ENCODE measurements at regions not wholly inside any gene's neighbourhood (a gene's known extent, or its start where the extent isn't known, plus 50 kb on each side); places are given as distances from the start of the nearest gene placed in this dataset.

DNA sequence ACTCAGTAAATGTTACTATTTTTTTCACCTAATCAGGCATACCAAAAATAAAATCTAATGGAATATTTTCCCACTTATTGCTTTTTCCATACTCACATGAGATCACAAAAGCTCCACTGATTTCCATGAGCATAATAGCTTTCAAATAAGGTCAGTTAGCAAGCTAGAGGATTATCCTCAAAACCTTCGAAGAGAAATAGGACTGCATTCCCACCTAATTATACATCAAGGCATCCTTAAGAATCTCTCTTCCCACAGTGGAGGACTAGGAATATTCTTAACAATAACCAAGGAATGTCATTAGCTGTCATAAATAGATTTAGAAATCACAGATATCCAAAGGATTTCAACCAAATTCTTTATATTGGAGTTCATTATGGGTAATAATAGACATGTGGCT, 127.9 kb upstream of the STT3B start:
- DNase-seq: no peak

DNA sequence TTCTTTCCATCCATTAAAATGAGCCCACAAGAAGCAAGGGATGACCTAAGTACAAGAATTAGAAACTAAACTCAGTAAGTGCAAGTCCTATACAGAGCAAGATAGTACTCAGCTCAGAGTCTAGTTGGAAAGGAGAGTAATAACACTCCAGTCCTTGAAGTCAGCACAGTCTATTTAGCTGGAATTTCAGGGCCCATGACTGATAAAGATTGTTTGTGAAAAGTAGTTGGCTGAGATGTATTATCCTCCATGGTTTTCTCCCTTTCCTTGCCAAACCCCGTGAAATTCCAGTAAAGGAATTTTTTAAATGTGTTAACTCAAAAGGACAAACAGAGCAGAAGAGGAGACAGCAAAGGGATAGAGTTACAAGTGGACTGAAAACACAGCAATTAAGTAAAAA, 127.2 kb upstream of the STT3B start:
- DNase-seq: no peak

DNA sequence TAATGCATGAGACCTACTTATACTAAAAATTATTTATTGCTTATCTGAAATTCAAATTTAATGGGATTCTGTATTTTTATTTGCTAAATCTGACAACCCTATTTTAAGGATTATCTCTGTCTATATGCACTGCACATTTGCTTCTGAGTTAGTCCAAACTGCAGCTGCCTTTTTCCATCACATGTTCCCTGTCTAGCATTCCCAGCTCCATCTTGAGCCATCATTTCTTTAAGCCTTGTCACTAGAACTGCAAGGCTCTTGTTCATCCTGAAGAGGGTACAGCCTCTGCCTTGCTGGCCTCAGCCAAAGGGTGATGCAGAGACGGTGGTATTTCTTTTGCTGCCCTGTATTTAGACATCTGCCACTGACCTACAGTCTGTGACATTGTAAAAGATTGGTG, 125.8 kb upstream of the STT3B start:
- DNase-seq: no peak

DNA sequence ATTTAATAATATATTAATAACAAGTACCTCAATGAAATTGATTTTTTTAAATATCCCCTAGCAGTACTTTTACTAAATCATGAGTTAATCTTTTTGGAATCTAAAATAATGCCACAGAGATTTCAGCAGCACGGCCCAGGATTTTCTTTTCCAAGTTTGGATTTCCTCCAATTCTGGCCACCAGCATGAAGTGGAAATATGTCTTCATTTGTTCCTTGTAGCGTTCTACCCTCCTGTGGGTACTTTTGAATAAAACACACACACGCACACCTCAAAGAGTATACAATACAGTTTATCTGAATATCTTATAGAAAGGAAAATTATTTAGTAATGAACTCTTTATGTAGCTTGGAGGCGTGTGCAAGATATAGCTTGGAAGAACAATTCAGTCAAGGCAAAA, 125.1 kb upstream of the STT3B start:
- no peak for DNase-seq

DNA sequence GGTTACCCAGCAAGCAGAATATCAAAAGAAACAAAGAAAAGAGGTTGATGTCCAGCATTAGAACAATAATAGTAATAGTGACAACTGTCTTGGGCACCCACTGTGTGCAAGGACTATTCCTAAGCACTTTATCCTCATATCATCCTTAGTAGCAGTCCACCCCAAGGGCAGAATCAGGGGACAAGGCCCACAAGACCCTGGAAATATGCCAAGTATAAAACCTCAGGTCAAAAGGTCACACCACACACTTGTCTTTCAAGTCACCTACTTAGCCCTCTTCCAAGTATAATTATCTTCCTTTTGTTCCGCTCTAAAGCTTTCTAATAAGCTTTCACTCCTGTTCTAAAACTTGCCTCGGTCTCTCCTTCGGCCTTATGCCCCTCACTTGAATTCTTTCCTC, 124.0 kb upstream of the STT3B start:
- DNase-seq: no peak

DNA sequence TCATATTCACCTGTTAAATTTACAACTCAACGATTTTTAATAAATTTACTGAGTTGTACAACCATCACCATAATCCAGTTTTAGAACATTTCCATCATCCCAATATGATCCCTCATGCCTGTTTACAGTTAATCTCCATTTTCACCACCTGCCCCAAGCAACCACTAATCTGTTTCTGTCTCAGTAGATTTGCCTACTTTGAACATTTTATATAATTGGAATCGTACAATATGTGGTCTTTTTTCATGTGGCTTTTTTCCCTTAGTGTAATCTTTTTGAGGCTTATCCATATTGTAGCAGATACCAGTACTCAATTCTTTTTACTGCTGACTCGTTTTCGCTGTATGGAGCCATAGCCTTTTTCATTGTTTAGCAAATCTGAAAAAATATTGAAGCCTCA, 123.3 kb upstream of the STT3B start:
- no peak for DNase-seq

DNA sequence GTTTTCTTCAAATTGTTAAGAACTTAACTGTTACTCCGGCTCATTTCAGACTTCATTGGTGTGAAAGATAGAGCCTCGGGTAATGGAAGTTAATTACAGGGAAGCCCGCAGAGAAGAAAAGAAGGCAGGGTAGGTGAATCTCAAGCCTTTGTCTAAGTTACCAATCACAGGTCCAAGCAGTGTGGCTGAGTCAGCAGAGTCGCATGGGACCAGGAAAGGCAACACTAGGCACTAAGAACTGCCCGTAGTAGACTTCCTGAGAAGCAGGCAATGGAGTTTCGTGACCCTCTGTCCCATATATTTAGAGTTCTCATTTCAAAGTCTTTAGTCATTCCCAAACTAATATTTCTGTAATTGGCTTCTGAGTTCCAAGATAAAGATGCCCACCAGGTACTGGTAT, 122.9 kb upstream of the STT3B start:
- no peak for DNase-seq

DNA sequence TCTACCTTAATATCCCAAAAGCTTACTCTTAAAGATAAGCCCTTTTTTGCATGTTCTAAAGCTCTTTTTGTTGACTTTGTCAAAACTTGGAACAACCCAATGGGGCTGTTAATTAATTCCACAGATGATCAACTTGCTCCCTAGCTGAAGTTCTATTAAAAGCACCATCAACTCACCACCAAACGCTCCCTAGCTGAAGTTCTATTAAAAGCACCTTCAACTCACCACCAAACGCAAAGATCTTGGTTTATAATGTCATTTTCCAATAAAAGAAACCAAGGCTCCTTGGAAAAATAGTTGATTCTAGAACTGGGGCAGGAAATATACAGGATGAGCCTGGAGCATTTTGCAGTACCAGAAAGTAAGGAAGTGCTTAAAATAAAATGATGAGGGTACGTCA, 122.3 kb upstream of the STT3B start:
- DNase-seq: no peak

DNA sequence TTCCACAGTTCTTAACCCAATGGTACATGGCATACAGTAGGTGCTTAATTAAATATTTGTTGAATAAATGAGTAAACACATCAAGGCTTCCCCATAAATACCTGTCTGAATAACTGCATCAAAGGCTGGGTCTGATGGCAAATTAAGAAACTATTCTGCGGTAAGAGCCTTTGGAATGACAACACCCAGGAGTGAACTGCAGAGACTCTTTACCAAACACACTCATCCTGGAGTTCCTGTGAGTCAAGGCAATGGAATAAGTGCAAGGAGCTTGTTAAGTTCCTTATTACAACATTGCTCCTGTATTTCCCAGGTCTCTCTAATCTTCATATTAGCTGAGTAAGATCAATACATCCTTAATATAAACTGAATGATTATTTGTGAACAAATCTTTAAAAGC, 119.9 kb upstream of the STT3B start:
- no peak for DNase-seq

DNA sequence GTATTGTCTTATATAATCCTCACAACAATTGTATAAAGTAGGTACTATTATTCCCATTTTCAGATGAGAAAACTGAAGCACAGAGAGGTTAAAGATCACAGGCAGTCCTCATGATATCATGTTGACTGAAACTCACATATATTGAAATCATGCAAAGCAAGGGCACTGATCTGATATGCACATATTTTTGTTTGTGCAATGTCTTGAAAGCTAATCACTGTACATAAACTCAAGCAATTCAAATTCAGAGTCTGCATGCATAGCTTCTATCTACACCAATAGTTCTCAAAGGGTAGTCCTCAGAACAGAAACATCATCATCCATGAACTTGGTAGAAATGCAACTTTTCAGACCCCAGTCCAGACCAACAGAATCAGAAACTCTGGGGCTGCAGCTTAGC, 119.2 kb upstream of the STT3B start:
- no peak for DNase-seq

DNA sequence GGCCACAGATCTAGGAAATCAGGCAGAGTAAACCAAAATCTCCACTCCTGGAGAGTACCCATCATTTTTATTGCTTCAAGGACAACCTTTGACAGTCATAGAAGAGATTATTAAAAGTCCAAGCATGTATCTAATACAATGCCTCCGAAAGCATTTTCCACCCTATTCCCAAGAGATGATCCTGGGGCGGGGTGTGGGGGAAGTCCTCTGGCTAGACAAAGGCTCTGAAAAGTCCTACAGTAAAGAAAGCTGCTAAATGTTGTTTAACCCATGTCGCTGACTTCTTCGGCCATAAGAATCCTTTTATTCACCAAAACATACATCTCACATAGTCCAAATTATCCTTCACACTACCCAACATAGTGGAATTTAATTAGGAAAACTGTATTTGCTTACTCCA, 115.7 kb upstream of the STT3B start:
- no peak for DNase-seq

DNA sequence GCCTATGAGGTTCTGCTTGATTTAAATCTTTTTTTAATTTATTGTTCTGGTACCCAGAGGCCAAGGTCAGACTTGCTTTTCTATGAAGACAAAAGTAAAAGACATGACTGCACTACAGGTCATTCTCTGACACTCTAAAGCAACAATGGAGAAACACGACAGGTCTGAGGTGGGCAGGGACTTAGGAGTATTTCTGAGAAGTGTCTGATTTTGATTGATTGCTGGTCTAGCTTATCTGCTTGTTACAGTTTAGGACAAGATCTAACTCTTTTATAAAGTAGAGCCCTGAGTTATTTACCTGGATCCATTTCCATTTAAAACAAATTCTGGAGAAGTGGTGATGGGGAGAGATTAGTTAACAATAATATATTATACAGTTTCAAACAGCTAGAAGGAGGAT, 115.2 kb upstream of the STT3B start:
- no peak for DNase-seq

DNA sequence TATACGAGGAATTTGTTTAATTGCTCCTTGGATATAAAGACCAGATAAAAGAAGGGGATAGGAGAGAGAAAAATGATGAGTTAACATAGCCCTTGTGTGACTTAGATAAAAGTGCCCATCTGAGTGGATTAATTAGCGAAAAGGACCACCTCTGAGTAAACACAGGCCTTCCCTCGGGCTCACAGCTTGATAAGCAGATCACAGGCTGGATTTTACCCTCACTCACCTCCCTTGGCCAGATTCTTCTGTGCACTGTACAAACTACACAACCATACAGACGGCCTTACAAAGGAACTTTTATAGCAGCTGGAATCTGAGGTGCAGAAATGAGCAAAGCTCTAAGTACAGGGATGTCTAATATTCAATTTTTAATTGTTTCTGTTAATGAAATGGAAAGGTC, 112.4 kb upstream of the STT3B start:
- DNase-seq: no peak

DNA sequence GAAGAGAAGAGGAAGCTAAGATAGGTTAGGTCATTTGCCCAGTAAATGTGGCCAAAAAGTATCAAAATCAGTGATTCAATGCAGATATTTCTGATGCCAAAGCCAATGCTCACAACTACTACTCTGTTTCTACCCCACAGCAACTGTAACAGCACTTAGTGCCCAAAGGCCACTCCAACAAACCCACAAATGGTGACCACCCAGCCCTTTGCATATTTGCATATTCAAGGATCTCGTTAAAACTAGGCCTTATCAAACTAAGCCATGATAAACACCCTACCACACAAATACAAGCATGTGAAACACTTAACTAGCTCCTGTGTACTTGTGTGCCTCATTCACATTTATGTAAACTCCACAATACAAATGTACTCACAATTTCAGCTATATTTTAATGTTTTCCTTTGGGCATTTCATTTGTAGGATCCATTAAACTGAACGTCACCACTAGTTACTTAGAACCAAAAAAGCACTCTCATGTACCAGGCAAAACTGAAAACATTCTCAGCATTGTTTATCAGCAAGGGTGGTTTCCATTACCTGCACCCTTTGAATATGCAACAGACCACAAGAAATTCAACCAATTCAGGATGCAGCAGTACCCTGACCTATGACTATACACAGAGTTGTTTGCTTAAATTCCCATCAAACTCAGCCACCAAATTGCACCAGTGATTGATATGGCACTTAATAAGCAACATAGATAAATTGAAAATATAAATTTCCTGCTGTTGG, 111.2 kb upstream of the STT3B start:
- DNase-seq: no peak

DNA sequence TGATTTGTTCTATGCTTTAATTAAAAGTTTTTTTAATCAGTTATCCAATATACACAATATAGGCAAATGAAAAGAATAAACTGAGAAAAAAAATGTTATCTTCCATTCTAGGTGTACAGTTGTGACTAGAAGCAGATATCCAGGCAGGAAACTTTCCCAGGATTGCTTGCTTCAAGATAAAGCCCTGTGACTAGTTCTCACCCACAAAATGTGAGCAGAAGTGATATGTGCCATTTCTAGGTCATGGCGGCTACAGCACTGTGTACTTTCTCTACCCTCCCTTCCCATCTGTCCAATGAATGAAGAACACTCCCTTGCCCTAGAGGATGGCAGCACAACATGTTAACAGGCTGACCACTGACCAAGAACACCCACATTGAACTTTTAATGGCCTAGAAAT, 110.5 kb upstream of the STT3B start:
- no peak for DNase-seq

DNA sequence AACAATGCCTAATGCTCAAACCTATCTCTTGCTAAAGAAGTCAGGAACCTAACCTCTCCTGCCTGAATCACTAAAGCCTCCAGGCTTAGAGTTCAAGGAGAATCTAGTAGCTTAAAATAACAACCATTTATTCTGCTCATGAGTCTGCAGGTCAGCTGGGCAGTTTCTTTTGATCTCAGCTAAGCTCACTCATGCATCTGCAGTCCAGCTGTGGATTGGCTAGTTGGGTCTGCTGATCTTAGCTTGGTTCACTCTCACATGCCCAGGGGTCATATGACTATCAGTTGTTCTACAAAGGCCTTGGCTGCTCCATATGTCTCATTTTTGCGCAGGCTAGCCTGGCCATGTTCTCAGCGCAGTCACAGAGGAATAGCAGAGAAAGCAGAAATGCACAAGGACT, 109.2 kb upstream of the STT3B start:
- DNase-seq: no peak

DNA sequence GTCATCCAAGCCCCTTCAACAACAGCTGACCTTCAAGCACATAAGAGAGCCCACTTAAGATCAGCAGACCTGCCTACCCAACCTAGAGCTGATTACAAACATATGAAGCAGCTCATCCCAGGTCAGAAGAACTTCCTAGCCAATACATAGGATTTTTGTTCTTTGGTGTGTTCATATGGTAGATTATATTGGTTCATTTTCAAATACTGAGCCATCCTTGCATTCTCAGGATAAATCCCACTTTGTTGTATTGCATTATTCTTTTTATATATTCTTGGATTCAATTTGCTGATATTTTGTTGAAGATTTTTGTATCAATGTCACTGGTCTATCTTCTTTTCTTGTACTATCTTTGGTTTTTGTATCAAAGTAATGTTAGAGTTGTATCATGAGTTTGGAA, 107.3 kb upstream of the STT3B start:
- DNase-seq: no peak

DNA sequence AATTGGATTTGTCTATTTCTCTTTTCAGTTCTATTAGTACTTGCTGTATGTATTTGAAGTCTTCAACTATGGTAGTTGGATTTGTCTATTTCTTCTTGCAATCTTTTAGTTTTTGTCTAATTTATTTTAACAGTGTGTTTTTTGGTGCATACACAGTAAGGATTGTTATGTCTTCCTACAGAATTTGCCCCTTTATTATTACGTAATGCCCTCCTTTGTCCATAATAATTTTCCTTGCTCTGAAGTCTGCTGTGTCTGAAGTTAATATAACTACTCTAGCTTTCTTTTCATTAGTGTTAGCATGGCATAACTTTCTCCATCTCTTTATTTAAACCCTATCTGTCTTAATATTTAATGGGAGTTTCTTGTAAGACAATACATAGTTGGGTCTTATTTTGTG, 105.1 kb upstream of the STT3B start:
- no peak for DNase-seq

DNA sequence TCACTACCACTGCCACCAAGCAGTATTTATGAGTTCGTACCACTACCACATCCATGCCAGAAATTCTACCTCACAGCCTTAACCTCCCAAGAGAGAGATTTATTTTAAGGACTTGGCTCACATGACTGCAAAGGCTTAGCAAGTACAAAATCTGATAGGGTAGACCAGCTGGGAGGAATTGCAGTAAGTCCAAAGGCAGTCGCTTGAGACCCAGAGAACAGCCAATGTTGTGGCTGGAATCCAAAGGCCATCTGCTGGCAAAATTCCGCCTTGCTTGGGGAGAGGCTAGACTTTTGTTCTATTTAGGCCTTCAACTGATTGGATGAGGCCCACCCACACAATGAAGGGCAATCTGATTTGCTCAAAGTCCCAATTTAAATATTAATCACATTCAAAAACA, 101.4 kb upstream of the STT3B start:
- no peak for DNase-seq

DNA sequence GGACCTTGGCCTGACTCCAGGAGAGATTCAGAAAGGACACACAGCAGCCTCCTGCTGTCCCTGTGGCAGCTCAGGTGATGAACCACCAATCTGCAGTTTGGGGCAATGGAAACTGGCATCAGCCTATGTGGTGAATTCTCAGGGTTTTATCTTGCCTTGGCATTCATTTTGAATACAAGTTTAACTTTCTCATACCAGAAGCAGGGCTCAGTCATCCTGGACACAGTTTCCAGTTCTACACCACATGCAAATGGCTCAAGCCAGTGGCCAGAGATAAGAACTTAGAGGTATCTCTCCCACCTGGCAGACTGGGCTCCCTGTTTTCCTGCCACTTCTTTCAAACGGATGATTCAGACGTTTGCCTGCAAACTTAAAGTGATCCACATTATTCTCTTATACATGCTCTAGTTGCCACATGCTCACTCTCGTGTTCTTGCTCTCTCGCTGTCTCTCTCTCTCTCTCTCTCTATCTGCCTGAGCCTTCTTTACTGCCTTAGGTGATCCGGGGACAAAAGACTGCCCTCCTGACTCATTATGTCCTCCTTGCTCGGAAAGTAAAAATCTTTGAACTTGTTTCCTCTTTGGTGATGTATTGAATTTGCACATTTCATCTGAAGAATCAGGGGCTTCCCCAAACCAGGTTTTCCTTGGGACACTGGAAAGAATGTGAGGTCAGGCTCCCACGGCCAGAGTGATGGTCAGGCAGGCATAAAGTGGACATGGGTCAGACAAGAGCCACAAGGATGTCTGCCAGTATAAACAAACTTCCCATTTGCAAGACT, 99.6 kb upstream of the STT3B start:
- DNase-seq: no peak

DNA sequence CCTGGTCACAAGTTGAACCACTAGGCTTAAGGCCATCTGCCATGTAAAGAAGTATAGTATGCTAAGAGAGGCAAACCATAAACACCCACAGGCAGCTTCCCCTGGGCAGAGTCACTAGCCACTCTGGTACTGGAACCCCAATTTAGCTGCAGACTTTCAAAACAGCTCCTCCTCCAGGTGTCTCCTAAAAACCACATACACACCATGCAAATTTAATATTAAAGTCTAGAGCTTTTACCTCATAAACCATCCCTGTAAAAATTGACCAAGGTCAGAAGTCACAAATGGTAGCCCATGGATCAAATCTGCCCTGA, 99.1 kb upstream of the STT3B start:
- no peak for DNase-seq

DNA sequence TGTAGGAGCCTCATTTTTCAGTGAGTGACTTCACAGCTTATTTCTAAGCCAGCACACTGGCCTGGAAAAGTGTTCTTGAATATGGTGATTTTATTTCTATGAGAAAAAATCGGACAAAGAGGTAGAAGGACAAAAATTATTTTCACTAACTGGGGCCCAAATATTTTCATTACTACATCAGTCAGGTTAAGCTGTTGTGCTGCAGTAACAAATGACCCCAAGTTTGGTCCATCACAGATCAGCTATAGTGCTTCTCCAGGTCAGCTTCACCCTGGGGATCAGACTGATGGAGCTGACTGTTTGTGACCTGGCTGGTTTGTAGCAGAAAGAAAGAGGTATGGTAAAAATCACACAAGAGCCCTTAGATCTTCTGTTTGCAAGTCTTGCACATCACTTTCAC, 97.9 kb upstream of the STT3B start:
- DNase-seq: no peak

DNA sequence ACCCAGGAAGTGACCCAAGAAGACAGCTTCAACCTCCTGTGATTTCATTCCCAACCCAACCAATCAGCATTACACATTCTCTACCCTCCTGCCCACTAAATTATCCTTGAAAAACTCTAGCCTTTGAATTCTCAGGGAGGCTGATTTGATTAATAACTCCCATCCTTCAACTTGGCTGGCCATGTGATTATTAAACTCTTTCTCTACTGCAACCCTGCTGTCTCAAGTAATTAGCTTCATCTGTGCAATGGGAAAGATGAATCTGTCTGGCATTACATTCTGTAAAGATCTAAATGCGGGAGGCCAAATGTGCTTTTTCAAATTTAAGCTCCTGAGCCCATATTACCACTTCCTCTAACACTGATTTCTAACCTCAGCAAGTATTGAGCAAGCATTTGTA, 95.9 kb upstream of the STT3B start:
- no peak for DNase-seq

DNA sequence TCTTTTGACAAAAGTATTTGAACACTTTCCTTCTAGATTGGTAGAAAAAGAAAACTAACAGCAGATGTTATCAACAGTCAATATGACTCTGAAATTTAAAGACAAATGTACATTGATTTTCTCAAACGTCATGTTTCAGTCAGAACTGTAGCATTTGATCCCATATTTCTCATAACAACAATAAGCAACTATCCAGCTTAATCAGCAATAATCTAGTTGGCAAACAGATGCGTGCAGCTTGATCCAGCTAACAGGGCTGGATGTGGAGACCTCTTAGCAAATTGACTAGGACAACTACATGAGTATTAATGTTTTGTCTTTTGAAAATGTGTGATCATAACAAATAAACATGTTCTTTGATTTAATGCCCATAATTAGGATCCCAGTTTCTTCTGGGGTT, 94.0 kb upstream of the STT3B start:
- DNase-seq: no peak
